ENCODE measurements at regions not wholly inside any gene's neighbourhood (a gene's known extent, or its start where the extent isn't known, plus 50 kb on each side); places are given as distances from the start of the nearest gene placed in this dataset.

DNA sequence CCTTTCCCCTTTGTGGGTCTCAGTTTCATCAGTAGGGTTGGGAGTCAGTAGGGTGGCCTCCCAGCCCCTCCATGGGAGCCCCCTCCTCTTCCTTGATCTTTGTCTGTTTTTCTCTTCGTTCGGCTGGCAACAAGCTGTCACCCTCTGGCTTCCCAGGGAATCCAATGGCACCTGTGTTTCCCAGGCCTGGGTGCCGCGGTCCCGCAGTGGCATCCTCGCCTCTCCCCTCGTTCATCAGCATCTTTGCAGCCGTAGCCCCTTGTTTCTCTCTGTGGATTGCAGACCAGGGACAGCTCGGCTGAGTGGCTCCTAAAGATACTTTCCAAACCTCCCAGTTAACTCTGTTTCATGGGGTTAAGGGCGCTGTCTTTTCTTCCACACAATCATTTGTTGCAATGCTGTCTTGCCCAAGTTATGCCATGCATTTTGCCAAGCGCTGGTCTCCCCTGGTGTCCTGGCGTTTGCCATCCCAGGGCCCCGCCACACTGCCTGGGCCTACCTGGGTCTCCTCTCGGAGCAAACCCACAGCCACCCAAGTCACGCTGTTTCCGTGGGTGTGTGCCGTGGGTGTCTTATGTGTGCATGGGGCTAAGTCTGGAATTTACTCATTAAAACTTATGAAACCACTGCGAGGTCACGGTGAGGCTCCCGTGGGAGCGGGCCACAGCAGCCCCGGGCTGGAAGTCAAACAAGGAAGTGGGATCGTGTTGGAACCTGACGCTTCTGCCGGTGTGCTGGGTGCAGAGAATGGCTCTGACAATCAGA, 189.4 kb upstream of the SHH start:
- Histone ChIP-seq H3K9me3 (ENCODE audit: low read depth, low read length) (no peaks in the 10 kb centered on the region), H3K27ac (ENCODE audit: low read depth, low read length) (no peak overlapping the region)
- TF ChIP-seq, protein P1, sequence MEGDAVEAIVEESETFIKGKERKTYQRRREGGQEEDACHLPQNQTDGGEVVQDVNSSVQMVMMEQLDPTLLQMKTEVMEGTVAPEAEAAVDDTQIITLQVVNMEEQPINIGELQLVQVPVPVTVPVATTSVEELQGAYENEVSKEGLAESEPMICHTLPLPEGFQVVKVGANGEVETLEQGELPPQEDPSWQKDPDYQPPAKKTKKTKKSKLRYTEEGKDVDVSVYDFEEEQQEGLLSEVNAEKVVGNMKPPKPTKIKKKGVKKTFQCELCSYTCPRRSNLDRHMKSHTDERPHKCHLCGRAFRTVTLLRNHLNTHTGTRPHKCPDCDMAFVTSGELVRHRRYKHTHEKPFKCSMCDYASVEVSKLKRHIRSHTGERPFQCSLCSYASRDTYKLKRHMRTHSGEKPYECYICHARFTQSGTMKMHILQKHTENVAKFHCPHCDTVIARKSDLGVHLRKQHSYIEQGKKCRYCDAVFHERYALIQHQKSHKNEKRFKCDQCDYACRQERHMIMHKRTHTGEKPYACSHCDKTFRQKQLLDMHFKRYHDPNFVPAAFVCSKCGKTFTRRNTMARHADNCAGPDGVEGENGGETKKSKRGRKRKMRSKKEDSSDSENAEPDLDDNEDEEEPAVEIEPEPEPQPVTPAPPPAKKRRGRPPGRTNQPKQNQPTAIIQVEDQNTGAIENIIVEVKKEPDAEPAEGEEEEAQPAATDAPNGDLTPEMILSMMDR (IDR thresholded peaks at IDR 0.05; ENCODE audit: extremely low read depth, low read depth, low read length): no peak

DNA sequence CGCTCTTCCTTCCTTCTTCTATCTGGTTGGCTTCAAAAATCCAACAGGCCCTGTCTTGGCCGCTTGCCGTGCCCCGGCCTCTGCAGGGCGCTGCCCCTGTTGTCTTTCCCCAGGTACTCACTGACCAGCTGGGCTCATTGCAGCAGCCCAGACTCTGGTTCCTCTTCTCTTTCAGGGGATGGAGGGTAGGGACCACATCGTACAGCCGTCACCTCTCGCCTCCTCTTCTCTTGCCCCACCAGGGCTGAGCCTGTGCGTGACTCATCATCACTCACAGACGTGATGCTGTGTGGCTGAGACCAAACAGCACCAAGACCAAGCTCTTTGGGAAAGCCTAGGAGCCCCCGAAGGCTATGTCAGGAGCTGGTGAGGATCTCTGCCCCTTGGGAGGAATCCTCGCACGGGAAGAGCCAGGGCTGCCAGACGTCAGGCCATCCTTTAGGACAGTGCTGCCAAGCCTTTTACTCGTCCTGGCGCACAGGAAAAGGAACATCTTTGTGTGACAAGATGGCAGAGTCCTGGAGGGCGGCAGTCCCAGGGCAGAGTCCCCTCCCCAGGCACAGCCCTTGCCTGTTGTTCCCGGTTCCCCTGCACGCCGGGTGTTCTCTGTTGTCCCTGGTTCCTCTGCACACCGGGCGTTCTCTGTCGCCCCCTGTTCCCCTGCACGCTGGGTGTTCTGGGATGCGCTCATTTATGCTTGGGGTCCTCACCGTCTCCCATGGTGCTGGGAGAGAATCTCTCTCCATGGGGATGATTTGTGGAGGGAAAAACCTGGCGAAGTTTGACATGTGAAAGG, 188.5 kb upstream of the SHH start:
- H3K79me2 ChIP-seq (ENCODE audit: insufficient read depth, low read length): no peaks in the 10 kb centered on the region
- H3K9me3 ChIP-seq (ENCODE audit: low read depth, low read length): no peaks in the 10 kb centered on the region
- no peak overlapping the region for H2AFZ ChIP-seq (ENCODE audit: low read length)
- no peaks in the 10 kb centered on the region for H3K4me1 ChIP-seq (ENCODE audit: insufficient read depth, low read length)
- H3K4me3 ChIP-seq (ENCODE audit: insufficient read depth, low read length): no peak overlapping the region
- H3K27me3 ChIP-seq (ENCODE audit: insufficient read depth, low read length): no peaks in the 10 kb centered on the region
- TF ChIP-seq, protein P1 (IDR thresholded peaks at IDR 0.05; ENCODE audit: extremely low read depth, low read depth, low read length): no peak
- no peak overlapping the region for H3K4me2 ChIP-seq (ENCODE audit: insufficient read depth, low read length)
- no peaks in the 10 kb centered on the region for H3K36me3 ChIP-seq (ENCODE audit: insufficient read depth, low read length)
- no peak for DNase-seq (ENCODE audit: insufficient read length, low spot score, missing footprints)
- H3K27ac ChIP-seq (ENCODE audit: low read depth, low read length): no peak overlapping the region
- H4K20me1 ChIP-seq (ENCODE audit: insufficient read depth, low read length): no peaks in the 10 kb centered on the region

More for the DNA sequence above, 189.4 kb upstream of the SHH start:
- Histone ChIP-seq H3K36me3 (ENCODE audit: insufficient read depth, low read length) (no peaks in the 10 kb centered on the region), H3K79me2 (ENCODE audit: insufficient read depth, low read length) (no peaks in the 10 kb centered on the region), H3K4me1 (ENCODE audit: insufficient read depth, low read length) (no peaks in the 10 kb centered on the region), H4K20me1 (ENCODE audit: insufficient read depth, low read length) (no peaks in the 10 kb centered on the region), H3K27me3 (ENCODE audit: insufficient read depth, low read length) (no peaks in the 10 kb centered on the region), H2AFZ (ENCODE audit: low read length) (no peak overlapping the region), H3K4me3 (ENCODE audit: insufficient read depth, low read length) (no peak overlapping the region), H3K4me2 (ENCODE audit: insufficient read depth, low read length) (no peak overlapping the region)
- DNase-seq (ENCODE audit: insufficient read length, low spot score, missing footprints): no peak

DNA sequence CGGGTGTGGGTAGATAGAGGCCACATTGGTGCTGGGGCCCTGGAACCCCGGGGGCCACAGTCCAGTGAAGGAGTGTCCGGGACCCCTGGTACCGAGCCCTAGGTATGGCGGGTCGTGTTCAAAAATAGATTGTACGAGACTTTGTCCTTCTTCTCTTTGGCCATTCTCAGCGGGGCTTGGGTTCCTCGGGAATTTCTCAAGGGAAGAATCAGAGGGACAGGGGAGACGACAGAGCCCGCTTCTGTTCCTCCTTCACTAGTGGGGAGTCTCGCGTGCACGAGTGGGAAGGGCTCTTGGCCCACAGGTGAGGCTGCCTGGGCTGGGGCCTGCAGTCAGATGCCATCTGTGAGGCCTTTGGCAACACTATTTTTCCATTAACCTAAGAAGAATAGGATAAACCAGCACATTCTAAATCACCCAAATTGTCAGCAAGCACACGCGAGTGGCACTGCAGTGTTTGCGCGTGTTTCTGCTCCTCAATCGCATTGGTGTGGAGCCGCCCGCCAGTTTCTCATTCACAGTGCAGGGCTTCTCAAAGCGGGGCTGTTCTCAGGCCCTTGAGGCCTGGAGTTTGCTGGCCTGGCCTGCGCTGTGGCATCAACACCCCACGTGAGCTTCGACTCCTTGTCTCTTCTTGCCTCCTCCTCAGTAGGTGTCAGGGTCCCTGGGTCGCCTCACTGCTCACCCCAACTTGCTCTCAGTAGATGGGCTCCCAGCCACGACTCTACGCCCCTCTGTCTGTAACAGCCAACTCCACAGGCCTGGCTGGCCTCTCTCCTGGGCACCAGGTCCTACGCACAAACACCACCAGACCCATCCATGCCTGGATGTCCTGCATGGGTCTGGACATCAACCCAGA, 187.6 kb upstream of the SHH start:
- TF ChIP-seq, protein P1 (IDR thresholded peaks at IDR 0.05; ENCODE audit: extremely low read depth, low read depth, low read length): no peak
- Histone ChIP-seq H3K27me3 (ENCODE audit: insufficient read depth, low read length) (no peaks in the 10 kb centered on the region), H3K36me3 (ENCODE audit: insufficient read depth, low read length) (no peaks in the 10 kb centered on the region), H4K20me1 (ENCODE audit: insufficient read depth, low read length) (no peaks in the 10 kb centered on the region), H3K79me2 (ENCODE audit: insufficient read depth, low read length) (no peaks in the 10 kb centered on the region), H2AFZ (ENCODE audit: low read length) (no peak overlapping the region), H3K4me2 (ENCODE audit: insufficient read depth, low read length) (no peak overlapping the region), H3K4me1 (ENCODE audit: insufficient read depth, low read length) (no peaks in the 10 kb centered on the region), H3K9me3 (ENCODE audit: low read depth, low read length) (no peaks in the 10 kb centered on the region), H3K4me3 (ENCODE audit: insufficient read depth, low read length) (no peak overlapping the region), H3K27ac (ENCODE audit: low read depth, low read length) (no peak overlapping the region)
- no peak for DNase-seq (ENCODE audit: insufficient read length, low spot score, missing footprints)

Measured in osteoblast (primary cell).